HFFc6 (cell line): ENCODE measurements at regions not wholly inside any gene's neighbourhood (a gene's known extent, or its start where the extent isn't known, plus 50 kb on each side); places are given as distances from the start of the nearest gene placed in this dataset.
"Not testable (repeated sequence)": the region's sequence is repeated elsewhere in the genome, so short reads cannot be mapped to it uniquely, and the experiment has no call there.

Experiments used
- DNase-seq: peaks from one replicate; pipeline ENCODE4 v3.0.0-alpha.2; 2018
- H3K27ac Mint-ChIP-seq: 2 replicates; pipeline ENCODE4 v1.8.0; 2020; ENCODE audit warnings: mild to moderate bottlenecking, mixed read lengths
- H3K27me3 Mint-ChIP-seq: 2 replicates; pipeline ENCODE4 v1.8.0; 2021; ENCODE audit warnings: mild to moderate bottlenecking, moderate library complexity, mixed read lengths; ENCODE audit not compliant: insufficient read depth
- H3K36me3 Mint-ChIP-seq: 2 replicates; pipeline ENCODE4 v1.8.0; 2021; ENCODE audit warnings: low read depth, mixed read lengths
- H3K4me1 Mint-ChIP-seq: 2 replicates; pipeline ENCODE4 v1.8.0; 2020; ENCODE audit warnings: low read depth, mixed read lengths
- H3K4me3 Mint-ChIP-seq: 2 replicates; pipeline ENCODE4 v1.8.0; 2020; ENCODE audit warnings: mild to moderate bottlenecking, moderate library complexity, mixed read lengths
- H3K9me3 Mint-ChIP-seq: 2 replicates; pipeline ENCODE4 v1.8.0; 2020; ENCODE audit warnings: mild to moderate bottlenecking, mixed read lengths
- CTCF ChIP-seq: fragments of 200-600 bp; sonication (generic); IDR thresholded peaks from 2 replicates; pipeline ENCODE4 v1.5.0; 2021; ENCODE audit warnings: antibody characterized with exemption, mild to moderate bottlenecking

DNA sequence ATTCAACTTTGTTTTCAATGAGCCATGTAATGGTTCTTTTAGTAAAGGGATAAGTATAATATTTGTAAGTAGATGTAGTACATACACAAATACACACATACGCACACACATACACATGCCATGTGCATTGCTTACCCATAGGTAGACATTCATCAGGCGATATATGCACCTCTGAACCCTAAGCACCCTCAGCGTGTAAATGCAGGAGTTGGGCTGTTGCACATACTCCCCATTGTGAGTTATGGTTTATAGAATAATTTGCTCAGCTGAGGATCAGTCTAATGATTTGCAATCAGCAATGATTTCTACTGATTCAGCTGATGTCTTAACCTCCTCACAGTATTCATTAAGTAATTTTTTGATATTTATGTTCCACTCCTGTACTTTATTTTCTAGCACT lies 217.6 kb upstream of the ETAA1 start:
- no peak overlapping the region for H3K4me3 Mint-ChIP-seq
- H3K27me3 Mint-ChIP-seq: no peaks in the 10 kb centered on the region
- no peaks in the 10 kb centered on the region for H3K36me3 Mint-ChIP-seq
- H3K27ac Mint-ChIP-seq: no peak overlapping the region
- no peaks in the 10 kb centered on the region for H3K9me3 Mint-ChIP-seq
- no peak for TF ChIP-seq CTCF
- no peak for DNase-seq
- no peaks in the 10 kb centered on the region for H3K4me1 Mint-ChIP-seq

DNA sequence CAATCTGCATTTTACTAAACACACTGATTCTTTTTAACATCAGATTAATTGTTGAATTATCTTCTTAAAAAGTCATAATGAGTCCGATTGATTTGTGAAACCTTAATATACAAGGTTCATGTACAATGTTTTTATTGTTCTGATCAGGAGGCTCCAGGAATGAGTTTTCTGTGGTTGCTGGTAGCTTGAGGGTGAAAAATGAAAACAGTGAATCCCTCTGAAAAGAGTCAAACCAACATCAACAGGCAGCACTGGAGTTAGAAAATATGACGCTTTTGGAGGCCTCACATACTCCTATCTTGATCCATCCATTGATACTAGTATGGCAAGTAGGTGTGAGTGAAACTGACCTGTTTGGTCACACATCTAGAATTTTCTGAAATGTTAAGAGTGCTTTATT lies 216.3 kb upstream of the ETAA1 start:
- no peak for DNase-seq
- Mint-ChIP-seq H3K36me3 (no peaks in the 10 kb centered on the region), H3K9me3 (no peaks in the 10 kb centered on the region), H3K4me3 (no peak overlapping the region), H3K4me1 (no peaks in the 10 kb centered on the region), H3K27ac (no peak overlapping the region), H3K27me3 (no peaks in the 10 kb centered on the region)
- TF ChIP-seq CTCF: no peak

DNA sequence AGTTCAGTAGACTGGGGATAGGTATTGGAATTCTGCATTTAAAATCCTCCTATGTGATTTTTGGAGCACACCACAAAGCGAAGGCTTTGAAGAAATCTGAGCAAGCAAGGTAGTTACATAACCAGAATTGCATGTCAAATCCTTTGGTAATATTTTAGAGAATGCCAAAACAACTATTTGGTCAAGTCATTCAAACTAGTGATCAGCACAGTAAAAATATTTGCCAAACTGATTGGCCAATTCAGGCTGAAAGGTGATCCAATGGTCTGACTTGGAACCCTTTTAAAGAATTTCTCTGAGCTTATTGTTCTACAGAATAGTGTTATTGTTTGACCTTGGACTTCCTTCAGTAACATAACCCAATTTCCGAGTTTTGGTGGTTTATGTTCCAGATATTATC lies 214.2 kb upstream of the ETAA1 start:
- Mint-ChIP-seq H3K4me3 (no peak overlapping the region), H3K36me3 (no peaks in the 10 kb centered on the region), H3K4me1 (peaks cover 9% of the 10 kb centered on the region), H3K27me3 (0 out of 2 replicates have a peak, but pooled peaks cover 2% of the 10 kb centered on the region), H3K9me3 (no peaks in the 10 kb centered on the region), H3K27ac (no peak overlapping the region)
- no peak for DNase-seq
- no peak for TF ChIP-seq CTCF

DNA sequence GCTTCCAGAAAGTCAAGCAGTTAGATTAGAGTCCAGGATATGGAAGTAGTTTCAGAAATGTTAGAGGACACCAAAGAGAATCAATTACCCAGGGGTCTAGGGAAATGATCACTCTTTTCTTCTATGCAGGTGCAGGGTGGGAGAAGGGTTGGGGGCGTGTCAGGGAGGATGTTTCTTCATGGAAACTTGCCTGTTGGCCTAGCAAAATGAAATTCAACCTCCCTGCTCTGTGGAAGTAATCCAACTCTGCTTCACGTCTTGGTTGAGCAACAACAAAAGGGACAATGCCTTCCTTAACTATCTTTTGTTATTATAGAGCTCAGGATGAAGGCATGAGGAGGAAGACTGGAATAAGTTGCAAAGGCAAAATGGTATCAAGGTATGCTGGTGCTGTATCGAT lies 210.8 kb upstream of the ETAA1 start:
- Mint-ChIP-seq H3K27me3 (0 out of 2 replicates have a peak, but pooled peaks cover 2% of the 10 kb centered on the region), H3K4me1 (peaks cover 9% of the 10 kb centered on the region), H3K36me3 (no peaks in the 10 kb centered on the region), H3K4me3 (no peak overlapping the region), H3K27ac (no peak overlapping the region), H3K9me3 (peaks cover 4% of the 10 kb centered on the region; the same call in 1 of the 2 replicates)
- no peak for TF ChIP-seq CTCF
- DNase-seq: no peak

DNA sequence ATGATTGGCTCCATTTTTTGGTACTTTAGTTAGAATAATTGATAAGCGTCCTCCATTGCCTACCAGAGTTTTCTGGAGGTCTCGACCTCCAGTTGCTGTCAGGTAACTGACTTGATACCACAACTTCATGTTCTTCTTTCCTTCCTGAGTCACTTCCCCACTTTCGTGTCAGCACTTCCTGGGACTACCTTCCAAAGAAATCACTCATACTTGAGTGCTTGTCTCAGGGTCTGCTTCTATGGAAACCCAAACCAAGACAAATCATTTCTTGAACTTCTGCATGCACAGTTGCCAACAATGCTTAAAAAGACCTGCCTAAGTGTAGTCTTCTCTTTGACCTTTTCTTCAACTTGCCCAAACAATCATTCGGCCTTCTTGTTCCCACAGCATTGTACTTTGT lies 210.3 kb upstream of the ETAA1 start:
- no peak for TF ChIP-seq CTCF
- DNase-seq: no peak
- H3K4me3 Mint-ChIP-seq: no peak overlapping the region
- peaks cover 4% of the 10 kb centered on the region; the same call in 1 of the 2 replicates for H3K9me3 Mint-ChIP-seq
- peaks cover 9% of the 10 kb centered on the region for H3K4me1 Mint-ChIP-seq
- H3K27ac Mint-ChIP-seq: no peak overlapping the region
- no peaks in the 10 kb centered on the region for H3K36me3 Mint-ChIP-seq
- H3K27me3 Mint-ChIP-seq: 0 out of 2 replicates have a peak, but pooled peaks cover 2% of the 10 kb centered on the region

- not testable (repeated sequence) for H3K36me3 Mint-ChIP-seq, H3K27ac Mint-ChIP-seq, DNase-seq, H3K9me3 Mint-ChIP-seq, H3K4me1 Mint-ChIP-seq, H3K4me3 Mint-ChIP-seq, H3K27me3 Mint-ChIP-seq
Measured at GRCh38 chr2:67195327-67195726, 201.8 kb upstream of the ETAA1 start.
